GM13976 (cell line): ENCODE measurements at regions not wholly inside any gene's neighbourhood (a gene's known extent, or its start where the extent isn't known, plus 50 kb on each side); places are given as distances from the start of the nearest gene placed in this dataset.
"Not testable (repeated sequence)": the region's sequence is repeated elsewhere in the genome, so short reads cannot be mapped to it uniquely, and the experiment has no call there.

Source experiments
- DNase-seq: peaks from one replicate; pipeline ENCODE4 v3.0.0; 2012; ENCODE audit warnings: low spot score
- CTCF ChIP-seq: IDR thresholded peaks from 2 replicates; pipeline ENCODE4 v1.5.1; 2012; ENCODE audit warnings: borderline replicate concordance, mild to moderate bottlenecking; ENCODE audit not compliant: insufficient read depth; ENCODE audit errors: extremely low read depth, missing control alignments, control extremely low read depth
- in situ Hi-C: fragments of 300-500 bp; cut with MboI; formaldehyde crosslinking; loops from one replicate; pipeline ENCODE4 v1.12.0; 2022; ENCODE audit warnings: low sequenced_read_pairs, mixed read lengths, inconsistent platforms; ENCODE audit not compliant: unreplicated experiment

DNA sequence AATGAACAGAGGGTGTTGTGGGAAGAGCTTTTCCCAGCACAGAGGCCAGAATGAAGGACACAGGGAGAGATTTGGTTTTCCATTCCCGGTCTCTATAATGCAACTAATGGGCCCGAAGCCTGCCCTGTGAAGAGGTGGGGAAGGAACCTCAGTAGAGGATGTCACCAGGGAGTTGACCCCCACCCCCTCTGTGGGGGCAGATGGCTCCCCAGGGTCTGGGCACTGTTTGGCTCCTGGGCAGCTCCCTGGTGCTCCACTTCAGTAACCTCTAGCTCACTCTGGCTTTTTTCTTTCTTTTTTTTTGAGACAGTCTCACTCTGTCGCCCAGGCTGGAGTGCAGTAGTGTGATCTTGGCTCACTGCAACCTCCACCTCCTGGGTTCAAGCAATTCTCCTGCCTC, 109.1 kb upstream of the DLG1 start:
- no peak for DNase-seq
- no peak for TF ChIP-seq CTCF
- in situ Hi-C loops, result no loop called here

DNA sequence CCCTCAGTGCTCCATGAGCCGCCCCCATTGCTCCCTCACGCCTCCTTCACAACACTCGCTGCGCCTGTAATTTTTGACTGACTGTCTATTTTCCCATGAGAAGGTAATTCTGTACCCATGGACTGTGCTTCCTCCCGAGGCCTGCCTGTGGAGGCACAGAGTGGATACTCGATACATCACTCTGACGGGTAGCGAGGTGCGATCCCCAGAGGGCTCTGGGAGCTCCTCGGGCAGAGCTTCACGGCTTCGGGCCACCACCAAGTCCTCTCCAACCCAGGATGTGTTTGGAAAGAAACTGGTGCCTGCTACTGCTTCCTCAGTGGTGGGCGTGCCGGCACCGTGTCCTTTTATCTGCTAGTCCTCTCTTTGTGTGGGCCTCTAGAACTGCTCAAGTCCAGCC, 108.6 kb upstream of the DLG1 start:
- TF ChIP-seq CTCF, result no peak
- no peak for DNase-seq
- in situ Hi-C loops, result no loop called here

DNA sequence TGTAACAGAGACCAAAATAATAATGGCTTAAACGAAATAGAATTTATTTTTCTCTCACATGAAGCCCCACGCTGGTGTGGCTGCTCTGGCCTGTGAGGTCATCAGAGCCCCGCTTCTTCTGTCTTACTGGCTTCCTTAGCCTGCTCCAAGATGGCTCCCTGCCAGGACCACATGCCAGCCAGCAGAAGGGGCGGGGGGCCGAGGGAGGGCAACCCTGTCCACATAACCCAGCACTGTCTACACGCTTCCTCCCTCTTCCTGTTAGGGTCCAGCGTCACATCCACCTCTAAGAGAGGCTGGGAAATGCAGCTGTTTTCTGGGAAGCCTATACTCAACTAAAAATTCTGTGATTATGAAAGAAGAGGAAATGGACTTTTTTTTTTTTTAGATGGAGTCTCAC, 107.9 kb upstream of the DLG1 start:
- no peak for DNase-seq
- in situ Hi-C loops, result no loop called here

GRCh38 chr3:197404754-197405153, 106.3 kb upstream of the DLG1 start:
- no peak for TF ChIP-seq CTCF
- in situ Hi-C loops, result no loop called here
- DNase-seq, result no peak

More for the DNA sequence above, 107.9 kb upstream of the DLG1 start:
- TF ChIP-seq CTCF, result no peak

- TF ChIP-seq CTCF, result no peak
Measured at GRCh38 chr3:197404030-197404429, 105.6 kb upstream of the DLG1 start.

GRCh38 chr3:197402401-197402800, 104.0 kb upstream of the DLG1 start:
- DNase-seq, in situ Hi-C loops: not testable (repeated sequence)

More at GRCh38 chr3:197404030-197404429, 105.6 kb upstream of the DLG1 start:
- DNase-seq, result no peak
- in situ Hi-C loops, result no loop called here

GRCh38 chr3:197399486-197399885, 101.1 kb upstream of the DLG1 start:
- no peak for DNase-seq
- in situ Hi-C loops, result no loop called here
- TF ChIP-seq CTCF, result no peak
